ENCODE measurements at regions not wholly inside any gene's neighbourhood (a gene's known extent, or its start where the extent isn't known, plus 50 kb on each side); places are given as distances from the start of the nearest gene placed in this dataset.
"Not testable (repeated sequence)": the region's sequence is repeated elsewhere in the genome, so short reads cannot be mapped to it uniquely, and the experiment has no call there.

DNA sequence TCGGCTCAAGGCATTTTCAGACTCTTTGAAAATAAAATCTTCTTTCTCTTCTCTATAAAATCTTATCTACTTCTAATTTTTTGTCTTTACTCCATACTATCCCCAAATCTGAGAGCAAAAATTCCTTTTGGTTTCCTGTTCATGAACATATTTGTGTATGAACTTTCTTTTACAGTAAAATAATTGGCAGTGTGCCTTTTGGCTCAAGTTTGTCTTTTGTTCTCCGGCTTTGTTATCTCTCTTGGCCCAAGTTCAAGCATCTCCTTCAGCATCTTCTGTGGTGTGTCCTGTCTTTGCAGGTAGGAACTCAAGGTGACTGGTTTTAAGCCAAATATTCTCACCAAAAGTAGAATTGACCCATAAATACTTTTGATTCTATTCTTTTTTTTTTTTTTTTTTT, 276.6 kb upstream of the FAT1 start:
- H3K9ac ChIP-seq (ENCODE audit: insufficient read depth, low read depth, low read length) = no peak overlapping the region
- no peaks in the 10 kb centered on the region for H3K36me3 ChIP-seq (replicated peaks in 1 of 2; ENCODE audit: control insufficient read depth in 1 of 2, insufficient read depth in 2 of 2, low read length in 2 of 2)
- FAIRE-seq (no peak), ATAC-seq (no peak), DNase-seq (ENCODE audit: low spot score) (no peak)
- no peaks in the 10 kb centered on the region for H3K9me3 ChIP-seq (ENCODE audit: low read length)
- WGBS (ENCODE audit: low lambda C conversion rate) = 41% methylated on average over 2 of the region's 2 CpGs
- ChIA-PET CTCF (ENCODE audit: low intra/inter-chr PET ratio, low total read pairs) (no interaction called here), POLR2A (no interaction called here)
- H2AFZ ChIP-seq (ENCODE audit: low read length) = no peak overlapping the region
- no peak overlapping the region for H3K4me3 ChIP-seq (replicated peaks in 1 of 3; ENCODE audit: insufficient read depth in 1 of 3, low read depth in 2 of 3, low read length in 3 of 3)
- H3K4me2 ChIP-seq (ENCODE audit: low read depth, low read length) = no peak overlapping the region
- no peaks in the 10 kb centered on the region for H3K79me2 ChIP-seq (ENCODE audit: insufficient read depth, low read length)
- in situ Hi-C loops (cut with HindIII; ENCODE audit: extremely low pct_ligation_motif_present, low pct_unique_long_range_greater_than_20kb) = no loop called here
- TF ChIP-seq ZSCAN21 (CRISPR knock-in tag; IDR thresholded peaks at IDR 0.05; ENCODE audit: borderline replicate concordance) = no peak
- no peak overlapping the region for H3K27ac ChIP-seq (ENCODE audit: extremely low read length, insufficient read depth, low read length)
- no peaks in the 10 kb centered on the region for H3K4me1 ChIP-seq (ENCODE audit: insufficient read depth, low read length)
- H3K27me3 ChIP-seq (ENCODE audit: control insufficient read depth in 1 of 2, insufficient read depth in 2 of 2, low read length in 2 of 2) = peaks cover 0 to 16% of the 10 kb centered on the region in 2 experiments; a peak in 4 of 5 replicates
- no TSS peak for BruUV-seq (replicated peaks)
- H4K20me1 ChIP-seq (ENCODE audit: insufficient read depth, low read length) = no peaks in the 10 kb centered on the region
- intact Hi-C loops (cut with micrococcal nuclease; ENCODE audit: unreplicated experiment) = no loop called here

- peaks cover 0 to 13% of the 10 kb centered on the region in 2 experiments; a peak in 4 of 5 replicates for H3K27me3 ChIP-seq (ENCODE audit: control insufficient read depth in 1 of 2, insufficient read depth in 2 of 2, low read length in 2 of 2)
- WGBS (ENCODE audit: low lambda C conversion rate) = 25% methylated on average over 6 of the region's 6 CpGs
- H3K9ac ChIP-seq (ENCODE audit: insufficient read depth, low read depth, low read length); CTCF ChIA-PET (ENCODE audit: low intra/inter-chr PET ratio, low total read pairs); H3K4me3 ChIP-seq (replicated peaks in 1 of 3; ENCODE audit: insufficient read depth in 1 of 3, low read depth in 2 of 3, low read length in 3 of 3); H3K36me3 ChIP-seq (replicated peaks in 1 of 2; ENCODE audit: control insufficient read depth in 1 of 2, insufficient read depth in 2 of 2, low read length in 2 of 2); intact Hi-C loops (cut with micrococcal nuclease; ENCODE audit: unreplicated experiment); H4K20me1 ChIP-seq (ENCODE audit: insufficient read depth, low read length); H3K79me2 ChIP-seq (ENCODE audit: insufficient read depth, low read length); H3K27ac ChIP-seq (ENCODE audit: extremely low read length, insufficient read depth, low read length); H2AFZ ChIP-seq (ENCODE audit: low read length); POLR2A ChIA-PET; in situ Hi-C loops (cut with HindIII; ENCODE audit: extremely low pct_ligation_motif_present, low pct_unique_long_range_greater_than_20kb); H3K9me3 ChIP-seq (ENCODE audit: low read length); BruUV-seq (replicated peaks); H3K4me1 ChIP-seq (ENCODE audit: insufficient read depth, low read length); H3K4me2 ChIP-seq (ENCODE audit: low read depth, low read length); ATAC-seq; DNase-seq (ENCODE audit: low spot score); FAIRE-seq: not testable (repeated sequence)
Measured at GRCh38 chr4:187002133-187002532, 278.5 kb upstream of the FAT1 start.

- Histone ChIP-seq H3K9ac (ENCODE audit: insufficient read depth, low read depth, low read length) (no peak overlapping the region), H3K4me3 (replicated peaks in 1 of 3; ENCODE audit: insufficient read depth in 1 of 3, low read depth in 2 of 3, low read length in 3 of 3) (no peak overlapping the region), H3K4me1 (ENCODE audit: insufficient read depth, low read length) (no peaks in the 10 kb centered on the region), H2AFZ (ENCODE audit: low read length) (no peak overlapping the region), H3K4me2 (ENCODE audit: low read depth, low read length) (no peak overlapping the region), H3K36me3 (replicated peaks in 1 of 2; ENCODE audit: control insufficient read depth in 1 of 2, insufficient read depth in 2 of 2, low read length in 2 of 2) (no peaks in the 10 kb centered on the region), H4K20me1 (ENCODE audit: insufficient read depth, low read length) (no peaks in the 10 kb centered on the region), H3K9me3 (ENCODE audit: low read length) (no peaks in the 10 kb centered on the region), H3K79me2 (ENCODE audit: insufficient read depth, low read length) (no peaks in the 10 kb centered on the region), H3K27ac (ENCODE audit: extremely low read length, insufficient read depth, low read length) (no peak overlapping the region), H3K27me3 (ENCODE audit: control insufficient read depth in 1 of 2, insufficient read depth in 2 of 2, low read length in 2 of 2) (peaks cover 0 to 5% of the 10 kb centered on the region in 2 experiments; a peak in 1 of 5 replicates)
- FAIRE-seq = no peak
- intact Hi-C loops (cut with micrococcal nuclease; ENCODE audit: unreplicated experiment) = no loop called here
- WGBS (ENCODE audit: low lambda C conversion rate) = 3% methylated on average over 2 of the region's 2 CpGs
- in situ Hi-C loops (cut with HindIII; ENCODE audit: extremely low pct_ligation_motif_present, low pct_unique_long_range_greater_than_20kb) = no loop called here
- no peak for ATAC-seq
- no peak for DNase-seq (ENCODE audit: low spot score)
- POLR2A ChIA-PET = no interaction called here
- no TSS peak for BruUV-seq (replicated peaks)
- CTCF ChIA-PET (ENCODE audit: low intra/inter-chr PET ratio, low total read pairs) = no interaction called here
- TF ChIP-seq YEATS2 (CRISPR knock-in tag; IDR thresholded peaks at IDR 0.05; ENCODE audit: borderline replicate concordance) (no peak), RBAK (CRISPR knock-in tag; IDR thresholded peaks at IDR 0.05) (no peak), ZNF12 (CRISPR knock-in tag; IDR thresholded peaks at IDR 0.05) (no peak), ZNF629 (CRISPR knock-in tag; conservative IDR thresholded peaks at IDR 0.05) (no peak), ZNF367 (CRISPR knock-in tag; IDR thresholded peaks at IDR 0.05; ENCODE audit: borderline replicate concordance) (no peak), DNMT3B (CRISPR knock-in tag; conservative IDR thresholded peaks at IDR 0.05) (no peak), ZNF253 (CRISPR knock-in tag; IDR thresholded peaks at IDR 0.05; ENCODE audit: borderline replicate concordance) (no peak), ZNF703 (CRISPR knock-in tag; IDR thresholded peaks at IDR 0.05; ENCODE audit: borderline replicate concordance) (no peak)
- TF ChIP-seq, protein P1, sequence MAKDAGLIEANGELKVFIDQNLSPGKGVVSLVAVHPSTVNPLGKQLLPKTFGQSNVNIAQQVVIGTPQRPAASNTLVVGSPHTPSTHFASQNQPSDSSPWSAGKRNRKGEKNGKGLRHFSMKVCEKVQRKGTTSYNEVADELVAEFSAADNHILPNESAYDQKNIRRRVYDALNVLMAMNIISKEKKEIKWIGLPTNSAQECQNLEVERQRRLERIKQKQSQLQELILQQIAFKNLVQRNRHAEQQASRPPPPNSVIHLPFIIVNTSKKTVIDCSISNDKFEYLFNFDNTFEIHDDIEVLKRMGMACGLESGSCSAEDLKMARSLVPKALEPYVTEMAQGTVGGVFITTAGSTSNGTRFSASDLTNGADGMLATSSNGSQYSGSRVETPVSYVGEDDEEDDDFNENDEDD (CRISPR knock-in tag; IDR thresholded peaks at IDR 0.05; ENCODE audit: borderline replicate concordance) = no peak
Measured at GRCh38 chr4:187004628-187005027, 281.0 kb upstream of the FAT1 start.
